Muscle layer of colon (tissue), 2 donors: ENCODE measurements at regions not wholly inside any gene's neighbourhood (a gene's known extent, or its start where the extent isn't known, plus 50 kb on each side); places are given as distances from the start of the nearest gene placed in this dataset.
"Not testable (repeated sequence)": the region's sequence is repeated elsewhere in the genome, so short reads cannot be mapped to it uniquely, and the experiment has no call there.

Experiments
- H3K27ac ChIP-seq: one replicate; pipeline ENCODE4 v1.7.0; 2013; ENCODE audit warnings: low read depth, mild to moderate bottlenecking, low read length, moderate library complexity
- H3K27me3 ChIP-seq, 2 donors: one replicate each; pipeline ENCODE4 v1.7.0; 2013; ENCODE audit warnings: low read length in 2 of 2, mild to moderate bottlenecking in 2 of 2; ENCODE audit not compliant: insufficient read depth in 2 of 2, control insufficient read depth in 1 of 2
- H3K36me3 ChIP-seq: one replicate; pipeline ENCODE4 v1.7.0; 2013; ENCODE audit warnings: mild to moderate bottlenecking, low read length; ENCODE audit not compliant: insufficient read depth
- H3K4me1 ChIP-seq: one replicate; pipeline ENCODE4 v1.7.0; 2013; ENCODE audit warnings: mild to moderate bottlenecking, low read length; ENCODE audit not compliant: insufficient read depth
- H3K4me3 ChIP-seq, 2 donors: one replicate each; pipeline ENCODE4 v1.7.0; 2013; ENCODE audit warnings: low read length in 2 of 2, low read depth in 1 of 2, mild to moderate bottlenecking in 1 of 2, moderate library complexity in 1 of 2
- H3K9ac ChIP-seq: one replicate; pipeline ENCODE4 v1.7.0; 2013; ENCODE audit warnings: low read length
- H3K9me3 ChIP-seq: one replicate; pipeline ENCODE4 v1.7.0; 2013; ENCODE audit warnings: mild to moderate bottlenecking, low read length
- donor health status: abdominal sarcoma.
- donor health status: Adenocarcinoma of cecum.

DNA sequence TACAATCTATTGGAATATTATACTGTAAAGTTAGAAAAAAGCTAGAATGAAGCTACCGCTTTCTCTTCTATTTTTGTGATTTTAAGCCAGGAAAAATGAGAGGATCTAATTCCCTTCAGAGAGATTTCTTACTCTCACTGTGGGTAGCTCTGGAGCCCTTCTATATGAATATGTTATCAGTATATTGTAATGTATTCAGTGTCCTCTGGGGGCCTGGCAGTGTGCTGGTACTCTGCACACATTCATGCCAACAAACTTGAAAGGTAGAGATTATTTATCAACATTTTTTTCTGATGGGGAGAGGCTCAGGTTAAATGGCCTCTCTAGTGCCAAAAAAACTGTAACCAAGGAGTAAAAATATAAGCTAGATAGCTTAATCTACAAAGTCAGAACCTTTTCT is 292.8 kb downstream of the TTC6 start:
- H3K36me3 ChIP-seq, result no peaks in the 10 kb centered on the region
- H3K9ac ChIP-seq, result no peak overlapping the region
- H3K4me1 ChIP-seq, result peaks cover 5% of the 10 kb centered on the region
- no peak overlapping the region for H3K4me3 ChIP-seq
- no peak overlapping the region for H3K27ac ChIP-seq
- H3K27me3 ChIP-seq, result no peaks in the 10 kb centered on the region
- H3K9me3 ChIP-seq, result no peaks in the 10 kb centered on the region

DNA sequence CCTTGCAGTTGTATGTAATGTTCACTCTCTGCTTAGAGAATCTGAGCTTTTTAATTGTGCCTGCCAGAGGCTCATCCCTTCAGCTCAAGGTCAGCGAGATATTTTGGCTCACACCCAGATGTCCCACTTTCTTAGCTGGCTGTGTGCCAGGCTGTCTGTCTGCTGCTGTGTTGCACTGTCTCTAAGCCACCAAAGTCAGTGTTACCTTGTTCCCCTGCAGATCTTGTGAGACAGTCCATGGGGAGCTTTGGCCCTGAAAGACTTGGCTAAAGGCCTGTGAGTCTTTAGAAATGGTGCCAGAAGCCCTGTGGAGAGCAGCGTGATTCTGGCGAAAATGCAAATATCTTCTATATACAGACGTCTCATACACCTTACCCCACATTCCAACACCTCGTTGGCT is 293.7 kb downstream of the TTC6 start:
- Histone ChIP-seq H3K36me3 (no peaks in the 10 kb centered on the region), H3K4me3 (no peak overlapping the region), H3K27ac (no peak overlapping the region), H3K27me3 (no peaks in the 10 kb centered on the region), H3K4me1 (peaks cover 5% of the 10 kb centered on the region), H3K9me3 (no peaks in the 10 kb centered on the region), H3K9ac (no peak overlapping the region)

DNA sequence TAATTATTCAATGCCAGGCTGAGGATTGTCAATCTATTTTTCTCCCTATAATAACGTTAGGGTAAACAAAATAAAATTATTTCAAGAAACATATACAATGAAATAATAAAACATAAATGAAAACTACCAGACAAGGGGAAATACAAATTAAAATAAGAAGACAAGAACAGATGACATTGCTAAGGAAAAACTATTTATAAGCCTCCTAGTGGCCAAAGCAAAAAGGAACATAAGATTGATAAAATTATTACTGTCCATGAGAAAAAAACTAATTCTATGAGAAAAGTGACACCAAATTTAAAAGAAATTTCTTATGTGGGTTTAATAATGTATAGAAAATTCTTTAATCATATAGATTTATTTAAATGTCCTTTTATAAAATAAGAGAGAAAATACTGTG is 294.7 kb downstream of the TTC6 start:
- Histone ChIP-seq H3K4me3 (no peak overlapping the region), H3K9me3 (no peaks in the 10 kb centered on the region), H3K36me3 (no peaks in the 10 kb centered on the region), H3K9ac (no peak overlapping the region), H3K27ac (no peak overlapping the region), H3K4me1 (peaks cover 5% of the 10 kb centered on the region), H3K27me3 (no peaks in the 10 kb centered on the region)

DNA sequence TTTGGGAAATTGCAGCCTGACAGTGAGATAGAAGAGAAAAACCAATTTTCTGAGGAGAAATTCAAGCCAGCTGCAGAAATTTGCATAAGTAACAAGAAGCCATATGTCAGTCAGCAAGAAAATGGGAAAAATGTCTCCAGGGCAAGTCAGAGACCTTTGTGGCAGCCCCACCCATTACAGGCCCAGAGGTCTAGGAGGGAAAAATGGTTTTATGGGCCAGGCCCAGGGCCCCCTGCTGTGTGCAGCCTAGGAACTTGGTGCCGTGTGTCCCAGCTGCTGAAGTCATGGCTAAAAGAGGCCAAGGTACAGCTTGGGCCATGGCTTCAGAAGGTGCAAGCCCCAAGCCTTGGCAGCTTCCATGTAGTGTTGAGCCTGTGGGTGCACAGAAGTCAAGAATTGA is 296.1 kb downstream of the TTC6 start:
- H3K4me1 ChIP-seq, H3K27ac ChIP-seq, H3K36me3 ChIP-seq, H3K9me3 ChIP-seq, H3K9ac ChIP-seq, H3K4me3 ChIP-seq, H3K27me3 ChIP-seq: not testable (repeated sequence)

DNA sequence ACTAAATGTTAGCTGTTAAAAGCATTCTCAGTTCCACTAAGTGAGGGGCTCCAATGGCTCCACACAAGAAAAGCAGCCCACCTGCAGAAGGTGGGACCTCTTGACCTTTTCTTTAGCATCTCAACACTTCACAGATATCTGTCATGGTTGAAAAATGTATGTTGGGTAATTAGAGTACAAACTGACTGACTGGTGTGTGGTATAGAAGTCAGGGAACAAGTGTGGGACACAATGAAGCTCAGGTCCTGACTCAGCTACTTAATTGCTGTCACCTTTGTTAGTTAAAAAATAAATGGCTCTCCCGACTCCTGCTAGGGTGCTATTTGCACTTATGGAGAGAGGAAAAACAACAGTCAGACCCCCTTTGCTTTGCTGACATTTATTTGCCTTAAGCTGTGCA is 299.0 kb downstream of the TTC6 start:
- H3K9me3 ChIP-seq, result no peaks in the 10 kb centered on the region
- H3K27ac ChIP-seq, result no peak overlapping the region
- no peak overlapping the region for H3K9ac ChIP-seq
- no peaks in the 10 kb centered on the region for H3K36me3 ChIP-seq
- no peaks in the 10 kb centered on the region for H3K27me3 ChIP-seq
- no peaks in the 10 kb centered on the region for H3K4me1 ChIP-seq
- H3K4me3 ChIP-seq, result no peak overlapping the region

DNA sequence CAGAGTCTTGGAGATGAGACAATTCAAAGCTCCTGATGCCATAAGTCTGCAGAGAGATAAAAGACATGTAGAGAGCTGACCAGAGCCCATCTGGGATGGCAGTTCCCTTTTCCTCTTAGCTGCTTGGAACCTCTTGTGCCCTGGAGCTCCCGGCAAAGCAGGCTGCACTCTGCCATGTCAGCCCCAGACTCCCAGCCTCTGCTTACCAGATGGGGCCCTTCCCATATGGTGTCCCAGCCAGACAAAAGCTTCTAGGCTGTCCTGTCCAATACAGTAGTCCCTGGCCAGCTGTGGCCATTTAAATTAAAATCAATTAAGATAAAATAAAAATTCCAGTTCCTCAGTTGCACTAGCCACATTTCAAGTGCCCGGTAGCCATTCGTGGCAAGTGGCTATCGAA is 303.9 kb downstream of the TTC6 start:
- no peak overlapping the region for H3K9ac ChIP-seq
- H3K4me1 ChIP-seq, result no peaks in the 10 kb centered on the region
- no peak overlapping the region for H3K4me3 ChIP-seq
- H3K27ac ChIP-seq, result no peak overlapping the region
- H3K36me3 ChIP-seq, result no peaks in the 10 kb centered on the region
- H3K9me3 ChIP-seq, result no peaks in the 10 kb centered on the region
- H3K27me3 ChIP-seq, result no peaks in the 10 kb centered on the region

DNA sequence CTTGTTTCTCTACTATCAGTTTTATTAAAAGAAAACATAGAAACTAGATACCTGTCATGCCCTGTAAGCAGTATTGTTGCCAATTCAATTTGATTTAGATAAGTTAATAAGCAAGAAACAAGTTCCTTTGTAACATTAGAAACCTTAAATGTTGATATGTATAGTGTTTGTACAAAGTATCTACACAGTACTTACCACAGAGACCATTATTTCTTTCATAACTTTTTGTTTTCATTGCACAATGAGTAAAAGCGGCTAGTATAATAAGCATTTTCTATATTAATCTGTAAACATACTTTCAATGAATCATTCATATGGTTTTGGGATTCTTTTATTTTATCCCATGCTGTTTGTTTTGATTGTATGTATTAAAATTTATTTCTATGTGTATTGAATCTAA is 305.1 kb downstream of the TTC6 start:
- H3K9ac ChIP-seq, result no peak overlapping the region
- H3K27ac ChIP-seq, result no peak overlapping the region
- H3K4me3 ChIP-seq, result no peak overlapping the region
- H3K4me1 ChIP-seq, result no peaks in the 10 kb centered on the region
- no peaks in the 10 kb centered on the region for H3K27me3 ChIP-seq
- H3K36me3 ChIP-seq, result no peaks in the 10 kb centered on the region
- no peaks in the 10 kb centered on the region for H3K9me3 ChIP-seq

DNA sequence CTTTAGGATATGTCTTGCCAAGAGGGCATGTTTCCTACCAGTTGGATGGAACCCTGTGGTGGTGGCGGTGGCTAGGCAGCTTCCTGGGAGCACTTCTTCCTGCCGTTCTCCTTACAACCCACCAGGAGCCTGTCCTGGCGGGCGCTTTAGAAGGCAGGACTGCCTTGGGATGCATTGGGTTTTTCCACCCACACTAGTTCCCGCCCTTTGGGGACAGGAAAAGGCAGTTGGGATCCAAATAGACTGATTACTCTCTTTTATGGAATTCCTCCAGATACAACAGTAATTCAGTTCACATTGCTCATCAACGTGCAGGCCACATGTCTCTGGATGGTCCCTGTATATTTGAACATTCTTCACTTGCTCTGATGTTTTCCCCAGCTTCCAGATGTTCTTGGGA is 305.7 kb upstream of the SSTR1 start:
- Histone ChIP-seq H3K9ac (no peak overlapping the region), H3K27ac (no peak overlapping the region)

DNA sequence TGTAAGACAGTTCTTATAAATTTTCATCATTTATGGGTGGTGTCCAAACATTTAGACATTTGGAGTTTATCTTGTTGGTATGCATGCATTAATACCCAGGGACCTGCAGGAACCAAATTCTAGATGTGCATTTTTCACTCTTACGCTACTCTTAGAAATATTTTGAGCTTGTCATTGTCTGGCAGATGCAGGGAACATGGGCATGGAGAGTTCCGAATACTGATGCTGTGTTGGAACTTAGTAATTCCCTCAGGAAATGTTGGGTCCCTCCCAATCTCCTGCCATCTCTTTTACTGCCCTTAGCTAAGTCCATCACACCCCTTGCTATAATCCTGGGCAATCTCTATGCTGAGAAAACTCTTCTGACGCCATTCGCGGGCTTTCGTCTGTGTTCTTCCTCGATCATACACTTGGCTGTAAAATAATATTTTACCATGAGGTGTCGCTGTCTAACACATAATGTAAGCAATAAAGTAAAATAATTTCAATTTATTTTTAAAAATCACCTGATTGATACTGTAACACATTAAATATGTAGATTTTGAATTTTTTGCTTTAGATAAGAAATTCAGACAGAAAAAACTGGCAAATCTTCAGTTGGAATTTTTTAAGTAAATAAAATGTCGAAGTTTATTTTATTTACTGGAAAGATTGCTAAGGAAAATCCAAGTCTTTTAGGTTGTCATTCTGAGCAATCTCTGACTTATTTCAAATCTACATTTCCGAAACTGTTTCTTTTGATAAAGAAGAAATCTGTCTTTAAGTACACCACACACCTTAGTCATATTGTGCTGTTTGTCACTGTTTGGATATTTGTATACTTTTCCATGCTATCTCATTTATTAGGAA is 304.1 kb upstream of the SSTR1 start:
- no peaks in the 10 kb centered on the region for H3K36me3 ChIP-seq
- no peaks in the 10 kb centered on the region for H3K4me1 ChIP-seq
- H3K9me3 ChIP-seq, result no peaks in the 10 kb centered on the region
- H3K27me3 ChIP-seq, result no peaks in the 10 kb centered on the region
- no peak overlapping the region for H3K9ac ChIP-seq
- H3K4me3 ChIP-seq, result no peak overlapping the region
- no peak overlapping the region for H3K27ac ChIP-seq

More for the DNA sequence above, 305.7 kb upstream of the SSTR1 start:
- Histone ChIP-seq H3K9me3 (no peaks in the 10 kb centered on the region), H3K4me3 (no peak overlapping the region), H3K36me3 (no peaks in the 10 kb centered on the region), H3K27me3 (no peaks in the 10 kb centered on the region), H3K4me1 (no peaks in the 10 kb centered on the region)

DNA sequence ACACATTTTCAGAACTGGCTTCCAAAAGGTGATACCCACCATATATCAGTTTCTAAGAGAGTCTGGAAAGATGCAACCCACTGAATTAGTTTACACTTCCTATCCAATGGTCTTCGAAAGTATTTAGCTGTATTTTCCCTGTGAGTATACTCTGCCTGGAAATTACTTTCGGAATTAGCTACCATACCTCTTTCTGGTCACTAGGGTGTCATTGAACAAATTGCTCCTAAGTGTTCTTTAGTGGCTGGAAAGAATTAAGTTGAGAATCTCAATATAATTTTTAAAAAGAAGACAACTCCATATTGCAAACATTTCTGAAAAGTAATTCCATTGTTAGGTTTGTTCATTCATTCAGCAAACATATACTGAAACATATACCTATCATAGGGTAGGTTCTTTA is 283.1 kb upstream of the SSTR1 start:
- Histone ChIP-seq H3K36me3 (no peaks in the 10 kb centered on the region), H3K27me3 (no peaks in the 10 kb centered on the region), H3K9ac (no peak overlapping the region)

DNA sequence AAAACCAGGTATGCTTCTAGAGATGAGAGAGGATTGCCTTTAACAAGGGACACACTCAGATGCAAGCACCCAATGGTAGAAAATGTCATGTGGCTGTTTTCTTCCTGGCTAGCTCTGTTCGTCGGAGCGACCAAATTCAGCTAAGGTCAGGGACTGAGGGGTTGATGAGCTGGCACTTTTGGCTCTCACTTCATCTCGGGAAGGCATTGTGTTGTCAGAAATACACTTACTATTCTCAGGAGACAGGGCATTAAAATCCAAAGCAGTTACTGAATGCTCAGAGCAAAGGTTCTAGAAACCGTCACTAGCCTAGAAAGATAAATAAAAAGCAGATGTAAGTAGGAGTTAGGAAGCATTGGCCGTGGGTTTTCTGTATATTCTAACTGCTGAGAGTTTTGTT is 275.7 kb upstream of the SSTR1 start:
- no peak overlapping the region for H3K4me3 ChIP-seq
- H3K9ac ChIP-seq, result no peak overlapping the region
- H3K9me3 ChIP-seq, result no peaks in the 10 kb centered on the region
- H3K36me3 ChIP-seq, result no peaks in the 10 kb centered on the region
- no peaks in the 10 kb centered on the region for H3K4me1 ChIP-seq
- no peaks in the 10 kb centered on the region for H3K27me3 ChIP-seq
- no peak overlapping the region for H3K27ac ChIP-seq

More for the DNA sequence above, 283.1 kb upstream of the SSTR1 start:
- H3K4me3 ChIP-seq, result no peak overlapping the region
- no peaks in the 10 kb centered on the region for H3K4me1 ChIP-seq
- H3K9me3 ChIP-seq, result no peaks in the 10 kb centered on the region
- no peak overlapping the region for H3K27ac ChIP-seq

DNA sequence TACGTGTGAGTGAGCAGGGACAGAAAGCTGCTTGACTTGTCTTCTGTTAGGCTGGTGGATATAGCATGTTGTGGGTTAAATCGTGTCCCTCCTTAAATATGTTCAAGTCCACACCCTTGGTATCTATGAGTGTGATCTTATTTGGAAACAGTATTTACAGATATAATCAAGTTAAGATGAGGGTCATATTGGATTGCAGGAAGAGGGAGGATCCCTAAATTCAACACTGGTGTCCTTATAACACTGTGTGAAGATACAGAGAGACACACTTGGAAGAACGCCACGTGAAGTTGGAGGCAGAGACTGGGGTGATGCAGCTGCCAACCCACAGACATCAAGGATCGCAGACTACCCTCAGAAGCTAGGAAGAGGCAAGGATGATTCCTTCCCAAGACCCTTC is 275.2 kb upstream of the SSTR1 start:
- Histone ChIP-seq H3K9ac (no peak overlapping the region), H3K27ac (no peak overlapping the region), H3K27me3 (no peaks in the 10 kb centered on the region), H3K4me3 (no peak overlapping the region), H3K36me3 (no peaks in the 10 kb centered on the region), H3K4me1 (no peaks in the 10 kb centered on the region), H3K9me3 (no peaks in the 10 kb centered on the region)
